ENCODE measurements at regions not wholly inside any gene's neighbourhood (a gene's known extent, or its start where the extent isn't known, plus 50 kb on each side); places are given as distances from the start of the nearest gene placed in this dataset.
"Not testable (repeated sequence)": the region's sequence is repeated elsewhere in the genome, so short reads cannot be mapped to it uniquely, and the experiment has no call there.

DNA sequence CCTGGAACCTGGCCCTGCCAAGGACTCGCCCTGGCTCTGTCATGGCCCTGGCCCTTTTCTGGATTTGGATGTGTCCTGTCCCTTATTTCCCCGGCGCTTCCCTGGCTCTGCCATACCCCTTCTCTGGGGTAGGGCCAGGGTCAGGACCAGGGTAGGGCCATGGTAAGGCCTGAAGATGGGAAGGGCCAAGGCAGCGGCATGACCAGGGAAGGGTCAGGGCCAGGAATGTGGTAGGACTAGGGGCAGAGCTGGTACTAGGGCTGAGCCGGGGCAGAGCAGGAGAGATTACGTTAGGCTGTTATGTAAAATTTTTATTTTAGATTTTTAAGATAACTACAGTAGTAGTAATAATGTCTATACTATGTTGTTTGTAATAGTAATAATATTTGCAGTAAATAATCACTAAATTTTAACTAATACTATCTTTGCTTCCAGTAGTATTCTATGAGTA, 236.6 kb downstream of the GOLGA6L6 start:
- not testable (repeated sequence) for H3K27ac ChIP-seq

DNA sequence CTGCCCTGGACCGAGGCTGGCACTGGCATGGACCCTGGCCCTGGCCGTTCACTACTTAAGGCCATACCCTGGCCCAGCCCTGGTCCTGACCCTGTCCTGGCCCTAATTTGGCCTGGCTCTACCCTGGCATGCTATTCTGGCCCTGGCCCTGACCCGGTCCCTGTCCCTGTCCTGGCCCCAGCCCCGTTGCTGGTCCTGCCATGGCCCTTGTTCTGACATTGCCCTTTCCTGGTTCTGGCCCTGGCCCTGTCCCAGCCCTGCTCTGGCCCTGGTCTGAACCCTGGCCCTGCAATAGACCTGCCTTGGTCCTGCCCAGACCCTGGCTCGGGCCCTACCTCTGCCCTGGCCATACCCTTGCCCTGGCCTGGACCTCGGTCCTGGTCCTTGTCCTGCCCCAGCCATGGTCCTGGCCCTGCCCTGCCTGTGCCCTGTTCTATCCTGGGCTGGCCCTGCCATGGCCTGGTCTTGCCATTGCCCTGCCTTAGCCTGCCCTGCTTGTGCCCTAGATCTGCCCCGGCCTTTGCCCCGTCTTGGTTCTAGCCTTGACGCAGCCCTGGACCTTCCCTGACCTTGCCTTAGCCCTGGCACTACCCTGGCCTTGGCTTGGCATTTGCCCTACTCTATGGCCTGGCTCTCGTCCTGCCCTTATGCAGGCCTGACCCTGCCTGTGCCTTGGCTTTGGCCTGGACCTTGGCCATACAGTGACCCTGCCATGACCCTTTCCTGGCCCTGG, 237.2 kb downstream of the GOLGA6L6 start:
- H3K27ac ChIP-seq = not testable (repeated sequence)

- H3K27ac ChIP-seq = not testable (repeated sequence)
These were observed 238.1 kb downstream of the GOLGA6L6 start for GRCh38 chr15:20303248-20304171.

DNA sequence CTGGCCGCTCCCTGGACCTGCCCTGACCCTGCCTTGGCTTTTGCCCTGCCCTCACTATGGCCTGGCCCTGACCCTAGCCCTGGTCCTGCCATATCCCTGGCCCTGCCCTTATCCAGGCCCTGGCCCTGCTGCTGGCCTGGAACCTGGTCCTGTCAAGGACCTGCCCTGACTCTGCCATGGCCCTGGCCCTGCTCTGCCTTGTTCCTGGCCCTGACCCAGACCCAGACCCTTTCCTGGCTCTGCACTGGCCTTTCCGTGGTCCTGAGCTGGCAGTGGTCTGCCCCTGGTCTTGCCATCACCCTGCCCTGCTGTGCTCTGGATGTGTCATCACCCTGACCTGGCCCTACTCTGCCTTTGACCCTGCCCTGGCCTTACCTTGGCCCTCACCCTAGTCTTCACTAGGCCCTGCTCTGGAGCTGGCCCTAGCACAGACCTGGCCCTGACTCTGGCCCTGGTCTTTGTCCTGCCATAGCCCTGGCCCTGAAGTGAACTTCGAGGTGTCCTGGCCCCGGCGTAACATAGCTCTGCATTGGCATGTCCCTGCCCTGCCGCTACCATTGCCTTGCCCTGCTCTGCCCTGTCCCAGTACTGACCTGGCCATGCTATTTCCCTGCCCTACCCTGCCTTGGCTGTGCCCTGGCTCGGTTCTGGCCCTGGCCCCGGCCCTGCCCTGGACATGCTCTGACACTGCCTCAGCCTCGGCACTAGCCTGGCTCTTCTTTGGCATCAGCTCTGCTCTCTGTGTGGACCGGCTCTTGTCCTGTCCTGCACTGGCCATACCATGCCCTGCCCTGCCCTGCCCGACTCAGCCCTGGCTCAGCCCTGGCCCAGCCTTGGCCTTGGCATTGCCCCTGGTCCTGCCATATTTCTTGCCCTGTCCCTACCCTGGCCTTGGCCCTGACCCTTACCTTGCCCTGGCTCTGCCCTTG, 239.2 kb downstream of the GOLGA6L6 start:
- not testable (repeated sequence) for H3K27ac ChIP-seq

DNA sequence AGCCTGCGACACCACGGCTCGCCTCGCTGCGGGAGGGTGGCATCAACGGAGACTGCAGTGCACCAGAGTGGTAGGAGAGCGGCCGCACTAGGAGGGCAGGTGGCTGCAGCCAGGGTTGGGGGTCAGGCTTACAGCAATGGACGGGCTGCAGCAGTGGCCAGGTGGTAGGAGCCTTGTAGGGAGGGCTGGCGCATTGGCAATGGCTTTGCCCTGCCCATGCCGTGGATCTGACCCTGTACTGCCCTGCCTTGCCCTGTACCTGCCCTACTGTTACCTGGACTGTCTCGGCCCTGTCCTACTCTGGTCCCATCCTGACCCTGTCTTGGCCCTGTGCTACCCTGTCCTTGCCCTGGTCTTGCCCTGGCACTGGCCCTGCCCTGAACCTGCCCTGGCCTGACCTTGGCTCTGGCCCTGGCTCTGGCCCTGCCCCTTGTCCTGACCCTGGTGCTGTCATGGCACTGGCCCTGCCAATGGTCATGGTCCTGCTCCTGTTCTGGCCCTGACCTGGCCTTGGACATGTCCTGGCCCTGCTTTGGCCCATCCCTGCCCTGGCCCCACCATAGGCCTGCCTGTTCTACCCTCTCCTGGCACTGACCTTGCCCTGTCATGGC, 240.0 kb downstream of the GOLGA6L6 start:
- H3K27ac ChIP-seq = not testable (repeated sequence)

DNA sequence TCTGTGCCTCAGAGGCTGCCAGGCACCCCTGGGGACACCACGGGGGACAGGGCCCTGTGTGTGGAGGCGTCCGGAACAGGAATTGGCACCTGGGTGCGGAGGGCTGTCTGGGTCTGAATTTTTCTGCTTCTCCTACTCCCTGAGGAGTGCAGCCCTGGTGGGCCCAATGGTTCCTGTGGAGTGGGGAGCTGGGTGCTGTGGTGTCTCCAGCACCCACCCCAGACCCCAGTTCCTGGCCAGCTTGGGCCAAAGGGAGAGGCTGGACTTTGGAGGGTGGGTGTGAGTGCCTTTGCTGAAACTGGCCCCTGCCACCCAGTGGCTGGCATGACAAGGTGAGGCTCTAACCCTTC, 240.6 kb downstream of the GOLGA6L6 start:
- not testable (repeated sequence) for H3K27ac ChIP-seq

DNA sequence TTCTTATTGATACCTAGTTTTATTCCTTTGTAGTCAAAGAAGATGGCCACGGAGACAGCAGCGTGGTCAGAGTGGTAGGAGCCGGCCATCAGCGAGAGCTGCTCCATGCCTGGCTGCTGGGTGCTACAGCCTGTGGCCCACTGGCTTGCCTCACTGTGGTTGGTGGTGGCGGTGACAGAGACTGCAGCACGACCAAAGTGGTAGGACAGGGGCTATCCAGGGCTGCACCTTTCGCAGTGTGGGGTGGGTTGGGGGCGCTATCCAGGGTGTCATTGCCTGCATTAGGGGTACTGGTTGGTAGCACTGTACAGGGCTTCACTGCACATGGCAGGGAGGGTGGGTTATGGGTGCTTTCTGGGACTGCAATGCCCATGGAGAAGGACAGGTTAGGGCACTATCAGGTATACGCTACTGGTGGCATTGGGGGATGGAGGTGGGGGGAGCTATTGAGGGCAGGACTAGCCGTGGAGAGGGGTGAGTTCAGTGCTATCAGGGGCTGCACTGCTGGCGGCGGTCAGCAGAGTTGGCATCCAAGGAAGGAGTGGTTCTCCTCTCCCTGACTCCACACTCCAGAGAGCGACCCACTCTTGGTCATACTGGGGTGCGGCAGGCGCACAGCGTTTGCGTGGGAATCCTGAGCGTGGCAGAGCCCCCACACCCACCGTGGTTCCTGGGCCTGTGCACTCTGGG, 241.1 kb downstream of the GOLGA6L6 start:
- H3K27ac ChIP-seq = not testable (repeated sequence)

- H3K27ac ChIP-seq = not testable (repeated sequence)
These were observed 243.9 kb downstream of the GOLGA6L6 start for GRCh38 chr15:20297603-20298123.

- not testable (repeated sequence) for H3K27ac ChIP-seq
These were observed 245.3 kb downstream of the GOLGA6L6 start for GRCh38 chr15:20296261-20296660.

- H3K27ac ChIP-seq = no peak overlapping the region
- TF ChIP-seq, protein P1, sequence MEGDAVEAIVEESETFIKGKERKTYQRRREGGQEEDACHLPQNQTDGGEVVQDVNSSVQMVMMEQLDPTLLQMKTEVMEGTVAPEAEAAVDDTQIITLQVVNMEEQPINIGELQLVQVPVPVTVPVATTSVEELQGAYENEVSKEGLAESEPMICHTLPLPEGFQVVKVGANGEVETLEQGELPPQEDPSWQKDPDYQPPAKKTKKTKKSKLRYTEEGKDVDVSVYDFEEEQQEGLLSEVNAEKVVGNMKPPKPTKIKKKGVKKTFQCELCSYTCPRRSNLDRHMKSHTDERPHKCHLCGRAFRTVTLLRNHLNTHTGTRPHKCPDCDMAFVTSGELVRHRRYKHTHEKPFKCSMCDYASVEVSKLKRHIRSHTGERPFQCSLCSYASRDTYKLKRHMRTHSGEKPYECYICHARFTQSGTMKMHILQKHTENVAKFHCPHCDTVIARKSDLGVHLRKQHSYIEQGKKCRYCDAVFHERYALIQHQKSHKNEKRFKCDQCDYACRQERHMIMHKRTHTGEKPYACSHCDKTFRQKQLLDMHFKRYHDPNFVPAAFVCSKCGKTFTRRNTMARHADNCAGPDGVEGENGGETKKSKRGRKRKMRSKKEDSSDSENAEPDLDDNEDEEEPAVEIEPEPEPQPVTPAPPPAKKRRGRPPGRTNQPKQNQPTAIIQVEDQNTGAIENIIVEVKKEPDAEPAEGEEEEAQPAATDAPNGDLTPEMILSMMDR (IDR thresholded peaks at IDR 0.05) = no peak
- TF ChIP-seq ZFX (IDR thresholded peaks at IDR 0.05; ENCODE audit: borderline replicate concordance) = no peak
These were observed 246.3 kb downstream of the GOLGA6L6 start for GRCh38 chr15:20295238-20295811.

DNA sequence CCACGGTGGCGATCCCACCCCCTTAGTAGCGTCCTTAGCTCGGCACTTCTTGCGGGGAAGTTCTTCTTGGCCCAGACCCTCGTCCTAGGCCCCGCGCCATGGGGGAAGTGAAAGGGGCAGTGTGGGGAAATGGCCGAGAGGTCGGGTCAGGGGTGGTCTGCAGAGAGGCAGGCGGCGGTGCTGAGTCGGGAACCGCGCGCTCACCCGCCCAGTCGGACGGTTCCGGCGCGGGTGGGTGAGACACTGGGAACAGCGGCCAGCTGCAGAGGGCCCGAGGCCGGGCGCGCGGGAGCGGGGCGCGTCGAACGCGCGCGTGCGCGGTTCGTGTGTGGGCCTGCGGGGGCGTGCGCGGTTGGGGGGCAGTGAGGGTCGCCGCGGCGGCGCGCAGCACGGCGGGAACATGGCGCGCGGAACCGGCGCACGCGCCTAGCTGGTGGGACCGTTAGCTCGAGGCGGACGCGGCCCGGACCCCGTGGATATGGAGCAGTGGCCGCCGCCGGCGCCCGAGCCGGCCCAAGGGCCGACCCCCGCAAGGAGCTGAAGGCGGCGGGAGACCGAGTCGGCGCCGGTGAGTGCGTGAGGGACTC, 246.9 kb downstream of the GOLGA6L6 start:
- no peak overlapping the region for H3K27ac ChIP-seq
- TF ChIP-seq ZFX (IDR thresholded peaks at IDR 0.05; ENCODE audit: borderline replicate concordance) = no peak
- TF ChIP-seq, protein P1 (IDR thresholded peaks at IDR 0.05) = no peak

- not testable (repeated sequence) for H3K27ac ChIP-seq
These were observed 249.1 kb downstream of the GOLGA6L6 start for GRCh38 chr15:20292422-20293005.

DNA sequence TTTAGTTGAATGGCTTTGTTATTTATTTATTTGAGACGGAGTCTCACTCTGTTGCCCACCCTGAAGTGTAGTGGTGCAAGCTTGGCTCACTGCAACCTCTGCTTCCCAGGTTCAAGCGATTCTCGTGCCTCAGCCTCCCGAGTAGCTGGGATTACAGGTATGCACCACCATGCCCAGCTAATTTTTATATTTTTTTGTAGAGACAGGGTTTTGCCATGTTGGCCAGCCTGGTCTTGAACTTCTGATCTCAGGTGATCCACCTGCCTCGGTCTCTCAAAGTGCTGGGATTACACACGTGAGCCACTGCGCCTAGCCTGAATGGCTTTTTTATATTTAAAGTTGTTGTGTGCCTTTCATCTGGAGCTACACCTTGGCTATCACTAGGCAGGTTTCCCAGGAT, 250.0 kb downstream of the GOLGA6L6 start:
- H3K27ac ChIP-seq = not testable (repeated sequence)

GRCh38 chr15:20290606-20291005, 251.0 kb downstream of the GOLGA6L6 start:
- H3K27ac ChIP-seq = not testable (repeated sequence)

- not testable (repeated sequence) for H3K27ac ChIP-seq
These were observed 252.0 kb downstream of the GOLGA6L6 start for GRCh38 chr15:20289538-20290103.

Data from 22Rv1 (cell line).